8988T (cell line): ENCODE measurements at regions not wholly inside any gene's neighbourhood (a gene's known extent, or its start where the extent isn't known, plus 50 kb on each side); places are given as distances from the start of the nearest gene placed in this dataset.
"Not testable (repeated sequence)": the region's sequence is repeated elsewhere in the genome, so short reads cannot be mapped to it uniquely, and the experiment has no call there.

Source experiments
- DNase-seq: peaks from one replicate; pipeline ENCODE4 v3.0.0; 2011

- no peak for DNase-seq
These were observed 112.8 kb downstream of the DSC3 start for GRCh38 chr18:30929718-30930117.

- DNase-seq, result no peak
These were observed 113.5 kb downstream of the DSC3 start for GRCh38 chr18:30929065-30929464.

GRCh38 chr18:30927517-30928075 is 114.9 kb downstream of the DSC3 start:
- no peak for DNase-seq

GRCh38 chr18:30927042-30927441 is 115.5 kb downstream of the DSC3 start:
- no peak for DNase-seq

- DNase-seq, result no peak
These were observed 116.7 kb downstream of the DSC3 start for GRCh38 chr18:30925795-30926194.

GRCh38 chr18:30920757-30921156 is 121.8 kb downstream of the DSC3 start:
- no peak for DNase-seq

- no peak for DNase-seq
These were observed 122.2 kb downstream of the DSC3 start for GRCh38 chr18:30920351-30920750.

GRCh38 chr18:30917651-30918050 is 124.9 kb downstream of the DSC3 start:
- no peak for DNase-seq

GRCh38 chr18:30915336-30915988 is 127.1 kb downstream of the DSC3 start:
- DNase-seq, result no peak

- no peak for DNase-seq
These were observed 134.2 kb downstream of the DSC3 start for GRCh38 chr18:30908381-30908780.

- DNase-seq, result no peak
These were observed 139.0 kb downstream of the DSC3 start for GRCh38 chr18:30903566-30903965.

- DNase-seq, result no peak
These were observed 152.8 kb downstream of the DSC3 start for GRCh38 chr18:30889519-30890301.

- no peak for DNase-seq
These were observed 154.2 kb downstream of the DSC3 start for GRCh38 chr18:30888344-30888743.

- no peak for DNase-seq
These were observed 155.5 kb downstream of the DSC3 start for GRCh38 chr18:30886998-30887397.

- DNase-seq, result no peak
These were observed 172.1 kb downstream of the DSC3 start for GRCh38 chr18:30870466-30870865.

- DNase-seq, result no peak
These were observed 179.6 kb downstream of the DSC3 start for GRCh38 chr18:30862900-30863299.

- no peak for DNase-seq
These were observed 181.8 kb downstream of the DSC3 start for GRCh38 chr18:30860741-30861140.

- DNase-seq, result no peak
These were observed 183.5 kb downstream of the DSC3 start for GRCh38 chr18:30859036-30859435.

- no peak for DNase-seq
These were observed 184.0 kb downstream of the DSC3 start for GRCh38 chr18:30858560-30858959.

GRCh38 chr18:30855762-30856161 is 186.8 kb downstream of the DSC3 start:
- DNase-seq, result no peak

- DNase-seq, result no peak
These were observed 189.6 kb downstream of the DSC3 start for GRCh38 chr18:30852980-30853379.

GRCh38 chr18:30852541-30852940 is 190.0 kb downstream of the DSC3 start:
- no peak for DNase-seq

GRCh38 chr18:30839056-30839561 is 203.4 kb downstream of the DSC3 start:
- not testable (repeated sequence) for DNase-seq

GRCh38 chr18:30828700-30829099 is 213.8 kb downstream of the DSC3 start:
- DNase-seq, result no peak
